H1 (cell line): ENCODE measurements at regions not wholly inside any gene's neighbourhood (a gene's known extent, or its start where the extent isn't known, plus 50 kb on each side); places are given as distances from the start of the nearest gene placed in this dataset.

Experiments used
- CTCF ChIA-PET: fragments of 300-600 bp; sonication (Branson Sonifier 250); formaldehyde crosslinking; loops from one replicate; lab custom pipeline; 2021; ENCODE audit not compliant: partially characterized antibody; lab: Charles Lee
- POLR2A ChIA-PET: fragments of 300-600 bp; sonication (Branson Sonifier 250); formaldehyde crosslinking; loops from one replicate; lab custom pipeline; 2021; ENCODE audit warnings: inconsistent platforms; ENCODE audit not compliant: partially characterized antibody; lab: Charles Lee
- DNase-seq, 2 experiments: peaks; one replicate each; pipeline versions ENCODE4 v3.0.0 to v3.0.0-alpha.2; 2010 to 2022; ENCODE audit warnings: low spot score in 2 of 2, low read depth in 1 of 2, mixed read lengths in 1 of 2
- FAIRE-seq: peaks from 2 replicates; lab custom pipeline; 2011; peaks lifted over from hg19 to GRCh38; lab: Jason Lieb, UNC
- H2AFZ ChIP-seq: 2 replicates; pipeline ENCODE4 v1.8.1; 2012; ENCODE audit warnings: low read length, inconsistent platforms
- H2AK5ac ChIP-seq: 2 replicates; pipeline ENCODE4 v1.6.1; 2013; ENCODE audit warnings: low read depth, low read length
- H2BK120ac ChIP-seq: replicated peaks from 2 replicates; pipeline ENCODE3; 2013; ENCODE audit warnings: low read depth, low read length, inconsistent platforms
- H2BK12ac ChIP-seq: 2 replicates; pipeline ENCODE4 v1.6.1; 2013; ENCODE audit warnings: low read depth, low read length
- H2BK15ac ChIP-seq: 2 replicates; pipeline ENCODE4 v1.6.1; 2013; ENCODE audit warnings: low read length
- H2BK20ac ChIP-seq: 2 replicates; pipeline ENCODE4 v1.6.1; 2013; ENCODE audit warnings: low read length
- H2BK5ac ChIP-seq: 2 replicates; pipeline ENCODE4 v1.6.1; 2013; ENCODE audit warnings: low read depth, low read length
- H3K14ac ChIP-seq: 2 replicates; pipeline ENCODE4 v1.6.1; 2013; ENCODE audit warnings: inconsistent platforms; ENCODE audit not compliant: insufficient read length
- H3K18ac ChIP-seq: 2 replicates; pipeline ENCODE4 v1.6.1; 2013; ENCODE audit warnings: low read length; ENCODE audit errors: extremely low read depth
- H3K23ac ChIP-seq: 2 replicates; pipeline ENCODE4 v1.6.1; 2013; ENCODE audit warnings: inconsistent platforms; ENCODE audit not compliant: insufficient read length
- H3K23me2 ChIP-seq: 2 replicates; pipeline ENCODE4 v1.6.1; 2013; ENCODE audit warnings: low read depth, low read length
- H3K27ac ChIP-seq: 2 replicates; pipeline ENCODE4 v1.6.1; 2011; ENCODE audit warnings: low read depth, low read length, inconsistent platforms
- H3K27me3 ChIP-seq, 4 experiments: replicated peaks in 1 of 4; 1 replicate in 1 of 4; 2 replicates in 3 of 4; pipeline versions ENCODE4 v1.6.1 to v1.8.1; 2011 to 2013; ENCODE audit warnings: low read length in 3 of 4, mild to moderate bottlenecking in 3 of 4, inconsistent platforms in 2 of 4, mixed read lengths in 2 of 4, moderate library complexity in 1 of 4; ENCODE audit not compliant: control insufficient read depth in 3 of 4, insufficient read depth in 3 of 4; ENCODE audit errors: extremely low read depth in 1 of 4
- H3K36me3 ChIP-seq, 4 experiments: 2 replicates each; pipeline versions ENCODE4 v1.6.1 to v1.8.1; 2011 to 2013; ENCODE audit warnings: mild to moderate bottlenecking in 4 of 4, low read length in 3 of 4, moderate library complexity in 2 of 4, control low read depth in 1 of 4, inconsistent platforms in 1 of 4; ENCODE audit not compliant: insufficient read depth in 4 of 4, control insufficient read depth in 2 of 4
- H3K4ac ChIP-seq: replicated peaks from 2 replicates; pipeline ENCODE3; 2013; ENCODE audit warnings: low read length, low read depth, mixed read lengths, inconsistent platforms; ENCODE audit not compliant: insufficient read length
- H3K4me1 ChIP-seq, 4 experiments: replicated peaks in 1 of 4; 1 replicate in 1 of 4; 2 replicates in 3 of 4; pipeline versions ENCODE4 v1.6.1 to v1.8.1; 2011 to 2013; ENCODE audit warnings: low read length in 3 of 4, inconsistent platforms in 2 of 4, mixed read lengths in 1 of 4; ENCODE audit not compliant: insufficient read depth in 4 of 4, control insufficient read depth in 3 of 4
- H3K4me2 ChIP-seq, 2 experiments: 2 replicates each; pipeline versions ENCODE4 v1.6.1 to v1.8.1; 2011 to 2013; ENCODE audit warnings: low read depth in 2 of 2, low read length in 2 of 2, control low read depth in 1 of 2, inconsistent platforms in 1 of 2, mild to moderate bottlenecking in 1 of 2; ENCODE audit not compliant: insufficient read depth in 1 of 2
- H3K4me3 ChIP-seq, 4 experiments: fragments of 200-600, 300-600 bp in 1 of 4; sonication (generic), shearing (Covaris generic), sonication (Bioruptor Twin) in 1 of 4; 2 replicates each; pipeline versions ENCODE4 v1.5.1 to v1.8.1; 2011 to 2016; ENCODE audit warnings: low read length in 4 of 4, low read depth in 3 of 4, control low read depth in 2 of 4, inconsistent platforms in 2 of 4, mild to moderate bottlenecking in 2 of 4, mixed read lengths in 1 of 4, moderate library complexity in 1 of 4; ENCODE audit not compliant: insufficient read depth in 2 of 4; ENCODE audit errors: extremely low read depth in 1 of 4
- H3K56ac ChIP-seq: replicated peaks from 2 replicates; pipeline ENCODE3; 2013; ENCODE audit warnings: low read depth, mild to moderate bottlenecking, mixed read lengths, low read length, inconsistent platforms; ENCODE audit not compliant: insufficient read length
- H3K79me1 ChIP-seq: 2 replicates; pipeline ENCODE4 v1.6.1; 2013; ENCODE audit warnings: low read depth, low read length, control low read depth
- H3K79me2 ChIP-seq, 2 experiments: 2 replicates each; pipeline versions ENCODE4 v1.6.1 to v1.8.1; 2012 to 2013; ENCODE audit warnings: low read length in 2 of 2, mild to moderate bottlenecking in 2 of 2, inconsistent platforms in 1 of 2; ENCODE audit not compliant: insufficient read depth in 2 of 2, control insufficient read depth in 1 of 2
- H3K9ac ChIP-seq, 4 experiments: replicated peaks in 1 of 4; 1 replicate in 1 of 4; 2 replicates in 3 of 4; pipeline versions ENCODE4 v1.6.1 to v1.8.1; 2011 to 2013; ENCODE audit warnings: low read depth in 3 of 4, low read length in 3 of 4, control low read depth in 2 of 4, mild to moderate bottlenecking in 2 of 4, moderate library complexity in 2 of 4, inconsistent platforms in 1 of 4; ENCODE audit errors: extremely low read depth in 1 of 4
- H3K9me3 ChIP-seq, 2 experiments: 2 replicates each; pipeline versions ENCODE4 v1.6.1 to v1.8.1; 2012 to 2013; ENCODE audit warnings: mild to moderate bottlenecking in 2 of 2, moderate library complexity in 2 of 2, control low read depth in 1 of 2, inconsistent platforms in 1 of 2, low read depth in 1 of 2, low read length in 1 of 2, mixed read lengths in 1 of 2; ENCODE audit not compliant: insufficient read depth in 2 of 2
- H4K20me1 ChIP-seq, 2 experiments: replicated peaks in 1 of 2; 2 replicates each; pipeline versions ENCODE3 to v1.8.1; 2011 to 2013; ENCODE audit warnings: inconsistent platforms in 2 of 2, low read length in 2 of 2, mild to moderate bottlenecking in 1 of 2; ENCODE audit not compliant: insufficient read depth in 2 of 2, control insufficient read depth in 1 of 2
- H4K5ac ChIP-seq: 2 replicates; pipeline ENCODE4 v1.6.1; 2013; ENCODE audit warnings: low read length, low read depth, mixed read lengths, inconsistent platforms; ENCODE audit not compliant: insufficient read length
- H4K8ac ChIP-seq: 2 replicates; pipeline ENCODE4 v1.8.0; 2013; ENCODE audit warnings: mild to moderate bottlenecking, moderate library complexity, low read length, inconsistent platforms; ENCODE audit not compliant: insufficient read depth; ENCODE audit errors: extremely low read depth
- H4K91ac ChIP-seq: replicated peaks from 2 replicates; pipeline ENCODE3; 2013; ENCODE audit warnings: low read length, mixed read lengths, inconsistent platforms; ENCODE audit not compliant: insufficient read length
- KDM4A ChIP-seq: IDR thresholded peaks from one replicate; pipeline ENCODE4 v1.7.1; 2012; ENCODE audit warnings: low read depth, mild to moderate bottlenecking, moderate library complexity, low read length, inconsistent platforms; ENCODE audit not compliant: severe bottlenecking
- WGBS, 2 experiments: shearing (Covaris generic) in 1 of 2; methylation state at CpG; one replicate each; pipeline versions ENCODE4 v1.1.6 to v1.1.7; 2013 to 2015; ENCODE audit warnings: low lambda C conversion rate in 2 of 2, mixed read lengths in 2 of 2, inconsistent platforms in 1 of 2, low coverage in 1 of 2, missing lambda C conversion rate in 1 of 2; ENCODE audit not compliant: insufficient replicate concordance in 2 of 2, insufficient coverage in 1 of 2, insufficient read length in 1 of 2; ENCODE audit errors: extremely low coverage in 1 of 2, missing lambda C conversion rate in 1 of 2; 5-methylcytosine and 5-hydroxymethylcytosine counted together

- Histone ChIP-seq H3K79me1 (no peaks in the 10 kb centered on the region), H3K14ac (no peak overlapping the region), H3K4me1 (no peaks in the 10 kb centered on the region), H2AK5ac (no peak overlapping the region), H4K91ac (no peak overlapping the region), H3K36me3 (no peaks in the 10 kb centered on the region; a peak in 1 of 8 replicates), H3K79me2 (no peaks in the 10 kb centered on the region), H2BK12ac (no peak overlapping the region), H3K56ac (no peak overlapping the region), H3K9me3 (no peaks in the 10 kb centered on the region), H3K18ac (no peak overlapping the region), H3K23me2 (no peaks in the 10 kb centered on the region), H2BK5ac (no peak overlapping the region), H2BK20ac (no peak overlapping the region), H4K20me1 (no peaks in the 10 kb centered on the region), H3K9ac (no peak overlapping the region), H3K27ac (no peak overlapping the region), H3K4me3 (no peak overlapping the region), H2BK120ac (no peak overlapping the region), H4K8ac (no peak overlapping the region), H2BK15ac (no peak overlapping the region), H3K27me3 (no peaks in the 10 kb centered on the region), H3K4me2 (no peak overlapping the region), H3K4ac (no peak overlapping the region), H4K5ac (no peak overlapping the region)
- 91% methylated on average over 6 of the region's 6 CpGs; no CpG with 5 or more reads in 1 of the 2 experiments for WGBS, 2 experiments
- ChIA-PET POLR2A (interaction anchor here (0.6 kb wide), 1 partner anchor 15 kb away, joined by 5 read pairs; no protein-coding TSS in a partner anchor), CTCF (no interaction called here)
- DNase-seq: no peak
- no peak for FAIRE-seq
- no peak for TF ChIP-seq KDM4A
- TF ChIP-seq, all 59 proteins: peak for 0
- H3K23ac ChIP-seq: no peak overlapping the region
- no peak overlapping the region for H2AFZ ChIP-seq
Observed at GRCh38 chr12:27396216-27396815, 50.2 kb upstream of the SMCO2 start.
